Liver (tissue), 3 donors: ENCODE measurements at regions not wholly inside any gene's neighbourhood (a gene's known extent, or its start where the extent isn't known, plus 50 kb on each side); places are given as distances from the start of the nearest gene placed in this dataset.
A peak's percentile ranks its signal among the peaks of the same experiment; 100 is the strongest.

Experiments
- CTCF ChIP-seq: fragments of 150-350 bp; IDR thresholded peaks from 2 replicates; pipeline ENCODE4 v1.5.1; 2017; ENCODE audit warnings: improper control_type of control experiment, low read depth, low read length; ENCODE audit not compliant: missing input control
- MAX ChIP-seq: IDR thresholded peaks from 2 replicates; pipeline ENCODE4 v1.6.1; 2016; ENCODE audit warnings: antibody characterized with exemption
- REST ChIP-seq: IDR thresholded peaks from 2 replicates; pipeline ENCODE4 v1.6.1; 2016; ENCODE audit warnings: antibody characterized with exemption, mild to moderate bottlenecking
- TAF1 ChIP-seq: conservative IDR thresholded peaks from 2 replicates; pipeline ENCODE4 v1.6.1; 2016; ENCODE audit warnings: antibody characterized with exemption, mild to moderate bottlenecking
- YY1 ChIP-seq: IDR thresholded peaks from 2 replicates; pipeline ENCODE4 v1.6.1; 2016; ENCODE audit warnings: antibody characterized with exemption, mild to moderate bottlenecking
- donor health status: healthy.
- donor health status: healthy.

GRCh38 chr17:12256380-12256995 is 235.8 kb downstream of the MAP2K4 start:
- peak; percentile 74 for TF ChIP-seq CTCF
- TF ChIP-seq YY1, result no peak
- no peak for TF ChIP-seq REST
- TF ChIP-seq MAX, result no peak
- no peak for TF ChIP-seq TAF1
